ENCODE measurements at regions not wholly inside any gene's neighbourhood (a gene's known extent, or its start where the extent isn't known, plus 50 kb on each side); places are given as distances from the start of the nearest gene placed in this dataset.

DNA sequence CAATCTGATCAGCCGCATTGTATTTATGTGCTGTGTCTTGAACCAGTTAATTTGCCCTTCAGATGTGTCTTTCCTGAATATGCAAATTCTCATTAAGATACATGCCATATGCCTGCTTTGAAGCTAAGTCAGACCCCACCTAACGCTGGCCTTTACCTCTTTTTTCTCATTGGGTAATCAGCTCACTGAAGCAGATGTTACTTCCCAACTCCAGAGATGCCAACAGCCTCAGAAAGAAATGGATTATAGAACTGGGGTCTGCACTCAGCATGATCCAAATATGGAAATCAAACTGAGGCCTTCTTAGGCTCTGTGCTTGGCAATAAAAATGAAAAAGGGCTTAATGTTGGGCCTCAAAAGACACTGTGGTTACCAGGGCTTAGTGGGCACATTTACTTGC, 113.9 kb downstream of the FZD1 start:
- TF ChIP-seq, protein P1, sequence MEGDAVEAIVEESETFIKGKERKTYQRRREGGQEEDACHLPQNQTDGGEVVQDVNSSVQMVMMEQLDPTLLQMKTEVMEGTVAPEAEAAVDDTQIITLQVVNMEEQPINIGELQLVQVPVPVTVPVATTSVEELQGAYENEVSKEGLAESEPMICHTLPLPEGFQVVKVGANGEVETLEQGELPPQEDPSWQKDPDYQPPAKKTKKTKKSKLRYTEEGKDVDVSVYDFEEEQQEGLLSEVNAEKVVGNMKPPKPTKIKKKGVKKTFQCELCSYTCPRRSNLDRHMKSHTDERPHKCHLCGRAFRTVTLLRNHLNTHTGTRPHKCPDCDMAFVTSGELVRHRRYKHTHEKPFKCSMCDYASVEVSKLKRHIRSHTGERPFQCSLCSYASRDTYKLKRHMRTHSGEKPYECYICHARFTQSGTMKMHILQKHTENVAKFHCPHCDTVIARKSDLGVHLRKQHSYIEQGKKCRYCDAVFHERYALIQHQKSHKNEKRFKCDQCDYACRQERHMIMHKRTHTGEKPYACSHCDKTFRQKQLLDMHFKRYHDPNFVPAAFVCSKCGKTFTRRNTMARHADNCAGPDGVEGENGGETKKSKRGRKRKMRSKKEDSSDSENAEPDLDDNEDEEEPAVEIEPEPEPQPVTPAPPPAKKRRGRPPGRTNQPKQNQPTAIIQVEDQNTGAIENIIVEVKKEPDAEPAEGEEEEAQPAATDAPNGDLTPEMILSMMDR (IDR thresholded peaks at IDR 0.05) = no peak
- TF ChIP-seq POLR2A (IDR thresholded peaks at IDR 0.05) = no peak
